ENCODE measurements at regions not wholly inside any gene's neighbourhood (a gene's known extent, or its start where the extent isn't known, plus 50 kb on each side); places are given as distances from the start of the nearest gene placed in this dataset.

DNA sequence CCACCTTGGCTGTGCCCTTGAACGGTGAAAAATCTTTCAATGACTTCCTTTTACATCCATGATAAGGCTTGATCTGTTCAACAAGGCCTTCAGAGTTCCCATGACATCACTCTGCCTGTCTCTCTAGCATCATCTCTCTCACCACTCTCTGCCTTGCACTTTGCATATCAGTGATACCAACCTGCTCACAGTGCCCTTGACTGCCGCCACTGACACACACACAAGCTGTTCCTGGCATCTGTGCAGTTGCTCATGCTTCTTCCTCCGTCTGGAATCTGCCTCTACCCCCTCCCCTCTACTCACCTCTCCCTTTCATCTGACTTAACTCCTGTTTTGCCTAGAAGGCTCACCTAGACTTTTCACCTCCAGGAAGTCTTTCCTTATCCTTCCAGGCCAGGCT, 79.1 kb upstream of the SEC11C start:
- no peak for DNase-seq
- TF ChIP-seq CTCF (IDR thresholded peaks at IDR 0.05), result no peak
- peaks cover 16% of the 10 kb centered on the region for H3K4me1 Mint-ChIP-seq (ENCODE audit: low read depth)
- no peaks in the 10 kb centered on the region for H3K9me3 Mint-ChIP-seq
- H3K4me3 Mint-ChIP-seq, result no peak overlapping the region
- H3K36me3 Mint-ChIP-seq (ENCODE audit: low read depth), result no peaks in the 10 kb centered on the region
- peaks cover 3% of the 10 kb centered on the region for H3K27me3 Mint-ChIP-seq (ENCODE audit: insufficient read depth)
- no peak overlapping the region for H3K27ac Mint-ChIP-seq

DNA sequence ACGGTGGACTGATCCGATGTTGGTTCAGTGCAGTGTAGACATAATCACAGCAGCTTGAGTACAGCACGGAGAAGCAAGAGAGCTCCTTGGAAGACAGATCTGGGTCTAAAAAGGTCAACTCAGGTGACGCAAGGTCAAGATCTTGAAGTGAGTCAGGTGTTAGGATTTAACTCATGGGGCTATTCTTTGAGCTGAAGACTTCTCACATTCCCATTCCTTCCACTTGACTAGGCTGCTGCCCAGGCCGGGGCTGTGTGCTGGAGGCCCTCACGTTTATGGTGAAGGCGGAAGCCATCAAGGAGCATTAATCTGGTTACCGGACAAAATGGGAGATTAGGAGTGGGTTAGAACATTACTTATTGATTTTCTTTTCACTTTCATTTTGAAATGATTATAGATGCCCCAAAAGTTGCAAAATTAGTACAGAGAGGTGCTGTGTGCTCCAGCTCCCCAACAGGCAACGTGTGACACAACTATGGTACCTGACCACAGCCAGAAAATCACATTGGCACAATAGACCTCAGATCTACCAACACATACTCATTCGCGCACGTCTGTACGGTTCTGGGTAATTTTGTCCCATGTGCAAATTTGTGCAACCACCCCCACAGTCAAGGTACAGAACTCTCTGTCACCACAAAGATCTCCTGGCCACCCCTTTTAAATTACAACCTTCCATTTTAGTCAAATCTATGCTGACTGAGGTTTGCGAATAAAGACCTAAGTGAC, 77.6 kb upstream of the SEC11C start:
- no peak overlapping the region for H3K4me3 Mint-ChIP-seq
- DNase-seq, result no peak
- H3K27me3 Mint-ChIP-seq (ENCODE audit: insufficient read depth), result peaks cover 3% of the 10 kb centered on the region
- no peak overlapping the region for H3K27ac Mint-ChIP-seq
- no peak for TF ChIP-seq CTCF (IDR thresholded peaks at IDR 0.05)
- peaks cover 18% of the 10 kb centered on the region for H3K4me1 Mint-ChIP-seq (ENCODE audit: low read depth)
- H3K36me3 Mint-ChIP-seq (ENCODE audit: low read depth), result no peaks in the 10 kb centered on the region
- no peaks in the 10 kb centered on the region for H3K9me3 Mint-ChIP-seq

DNA sequence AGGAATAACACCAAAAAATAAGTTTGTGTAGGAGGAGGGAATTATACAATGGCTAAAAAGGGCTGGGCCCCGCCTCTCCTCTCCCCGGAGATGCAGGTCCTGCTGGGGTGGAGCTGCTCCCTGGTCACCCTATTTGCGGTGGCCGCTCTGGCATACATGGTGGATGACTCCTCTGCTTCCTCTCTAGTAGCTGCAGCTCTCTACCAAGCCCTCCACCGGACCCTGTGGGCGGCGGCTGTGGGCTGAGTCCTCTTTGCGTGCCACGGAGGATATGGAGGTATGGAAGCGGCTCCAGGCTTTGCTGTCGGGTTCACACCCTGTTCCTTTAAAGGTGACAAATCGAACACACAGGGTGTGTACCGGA, 77.1 kb upstream of the SEC11C start:
- no peak overlapping the region for H3K27ac Mint-ChIP-seq
- H3K4me3 Mint-ChIP-seq, result no peak overlapping the region
- H3K4me1 Mint-ChIP-seq (ENCODE audit: low read depth), result peaks cover 18% of the 10 kb centered on the region
- no peaks in the 10 kb centered on the region for H3K36me3 Mint-ChIP-seq (ENCODE audit: low read depth)
- H3K27me3 Mint-ChIP-seq (ENCODE audit: insufficient read depth), result peaks cover 3% of the 10 kb centered on the region
- no peaks in the 10 kb centered on the region for H3K9me3 Mint-ChIP-seq
- no peak for TF ChIP-seq CTCF (IDR thresholded peaks at IDR 0.05)
- DNase-seq, result no peak

- no peak for TF ChIP-seq CTCF (IDR thresholded peaks at IDR 0.05)
- Mint-ChIP-seq H3K4me1 (ENCODE audit: low read depth) (peaks cover 11% of the 10 kb centered on the region), H3K4me3 (no peak overlapping the region), H3K9me3 (no peaks in the 10 kb centered on the region), H3K36me3 (ENCODE audit: low read depth) (no peaks in the 10 kb centered on the region), H3K27me3 (ENCODE audit: insufficient read depth) (peaks cover 3% of the 10 kb centered on the region), H3K27ac (no peak overlapping the region)
- no peak for DNase-seq
These were observed 76.3 kb upstream of the SEC11C start for GRCh38 chr18:59063300-59063906.

- TF ChIP-seq CTCF (IDR thresholded peaks at IDR 0.05), result no peak
- H3K27me3 Mint-ChIP-seq (ENCODE audit: insufficient read depth), result peaks cover 3% of the 10 kb centered on the region
- H3K9me3 Mint-ChIP-seq, result no peaks in the 10 kb centered on the region
- no peak for DNase-seq
- H3K27ac Mint-ChIP-seq, result no peak overlapping the region
- no peak overlapping the region for H3K4me3 Mint-ChIP-seq
- H3K36me3 Mint-ChIP-seq (ENCODE audit: low read depth), result no peaks in the 10 kb centered on the region
- H3K4me1 Mint-ChIP-seq (ENCODE audit: low read depth), result peaks cover 11% of the 10 kb centered on the region
These were observed 75.8 kb upstream of the SEC11C start for GRCh38 chr18:59063912-59064311.
